ENCODE measurements at regions not wholly inside any gene's neighbourhood (a gene's known extent, or its start where the extent isn't known, plus 50 kb on each side); places are given as distances from the start of the nearest gene placed in this dataset.

- no peak overlapping the region for H3K9ac ChIP-seq (replicated peaks in 1 of 4; ENCODE audit: extremely low read depth in 1 of 4, low read depth in 3 of 4, low read length in 3 of 4)
- TF ChIP-seq USF2 (IDR thresholded peaks at IDR 0.05; ENCODE audit: low read length): no peak
- no peak for TF ChIP-seq CREB1 (IDR thresholded peaks at IDR 0.05)
- TF ChIP-seq ATF3 (IDR thresholded peaks at IDR 0.05; ENCODE audit: insufficient read depth, low read depth, low read length): no peak
- TF ChIP-seq RXRA (IDR thresholded peaks at IDR 0.05; ENCODE audit: insufficient read depth, low read depth, low read length): no peak
- TF ChIP-seq POLR2A (IDR thresholded peaks at IDR 0.05; ENCODE audit: control extremely low read depth in 1 of 2, low read depth in 2 of 2, low read length in 2 of 2): no peak
- TF ChIP-seq E2F6 (IDR thresholded peaks at IDR 0.05): no peak
- TF ChIP-seq RNF2 (IDR thresholded peaks at IDR 0.05; ENCODE audit: borderline replicate concordance, low read depth, low read length, missing control alignments, poor library complexity, severe bottlenecking): no peak
- TF ChIP-seq POLR2AphosphoS5 (IDR thresholded peaks at IDR 0.05; ENCODE audit: low read depth, low read length): no peak
- TF ChIP-seq CTBP2 (IDR thresholded peaks at IDR 0.05; ENCODE audit: borderline replicate concordance, insufficient read depth, insufficient read length, low read length): no peak
- no peak for TF ChIP-seq KDM5A (IDR thresholded peaks at IDR 0.05; ENCODE audit: low read length)
- TF ChIP-seq GABPA (IDR thresholded peaks at IDR 0.05; ENCODE audit: borderline replicate concordance, insufficient read depth, low read length): no peak
Observed at GRCh38 chr5:57858905-57859304, 376.3 kb upstream of the ACTBL2 start.

More at GRCh38 chr5:57858905-57859304, 376.3 kb upstream of the ACTBL2 start:
- Histone ChIP-seq H3K23ac (ENCODE audit: insufficient read length) (no peak overlapping the region), H4K91ac (replicated peaks; ENCODE audit: insufficient read length, low read length) (no peak overlapping the region), H2AK5ac (ENCODE audit: low read depth, low read length) (no peak overlapping the region), H3K4me1 (replicated peaks in 1 of 4; ENCODE audit: control insufficient read depth in 3 of 4, insufficient read depth in 4 of 4, low read length in 3 of 4) (no peaks in the 10 kb centered on the region), H3K79me2 (ENCODE audit: control insufficient read depth in 1 of 2, insufficient read depth in 2 of 2, low read length in 2 of 2) (no peaks in the 10 kb centered on the region; a peak in 1 of 4 replicates), H2BK20ac (ENCODE audit: low read length) (no peak overlapping the region), H3K36me3 (ENCODE audit: control insufficient read depth in 2 of 4, insufficient read depth in 4 of 4, low read length in 3 of 4) (no peaks in the 10 kb centered on the region), H3K4me3 (ENCODE audit: extremely low read depth in 1 of 4, insufficient read depth in 2 of 4, low read depth in 3 of 4, low read length in 4 of 4) (no peak overlapping the region), H2BK12ac (ENCODE audit: low read depth, low read length) (no peak overlapping the region), H3K27ac (ENCODE audit: low read depth, low read length) (no peak overlapping the region), H3K79me1 (ENCODE audit: low read depth, low read length) (no peaks in the 10 kb centered on the region), H3K56ac (replicated peaks; ENCODE audit: insufficient read length, low read depth, low read length) (no peak overlapping the region), H3K23me2 (ENCODE audit: low read depth, low read length) (no peaks in the 10 kb centered on the region), H3K14ac (ENCODE audit: insufficient read length) (no peak overlapping the region), H2BK120ac (replicated peaks; ENCODE audit: low read depth, low read length) (no peak overlapping the region), H2BK5ac (ENCODE audit: low read depth, low read length) (no peak overlapping the region), H3K18ac (ENCODE audit: extremely low read depth, low read length) (no peak overlapping the region), H3K4me2 (ENCODE audit: insufficient read depth in 1 of 2, low read depth in 2 of 2, low read length in 2 of 2) (no peak overlapping the region), H3K27me3 (replicated peaks in 1 of 4; ENCODE audit: control insufficient read depth in 3 of 4, extremely low read depth in 1 of 4, insufficient read depth in 3 of 4, low read length in 3 of 4) (no peaks in the 10 kb centered on the region), H4K5ac (ENCODE audit: insufficient read length, low read depth, low read length) (no peak overlapping the region), H2AFZ (ENCODE audit: low read length) (no peak overlapping the region), H4K8ac (ENCODE audit: extremely low read depth, insufficient read depth, low read length) (no peak overlapping the region), H3K4ac (replicated peaks; ENCODE audit: insufficient read length, low read depth, low read length) (no peak overlapping the region), H3K9me3 (ENCODE audit: insufficient read depth in 2 of 2, low read depth in 1 of 2, low read length in 1 of 2) (no peaks in the 10 kb centered on the region), H2BK15ac (ENCODE audit: low read length) (no peak overlapping the region), H4K20me1 (replicated peaks in 1 of 2; ENCODE audit: control insufficient read depth in 1 of 2, insufficient read depth in 2 of 2, low read length in 2 of 2) (no peaks in the 10 kb centered on the region)
- CTCF ChIA-PET (ENCODE audit: partially characterized antibody): interaction anchor here (1.2 kb wide), 1 partner anchor 29 kb away, joined by 4 read pairs; no protein-coding TSS in a partner anchor
- DNase-seq (ENCODE audit: low read depth in 1 of 2, low spot score in 2 of 2) (no peak), FAIRE-seq (no peak)
- POLR2A ChIA-PET (ENCODE audit: partially characterized antibody): no interaction called here

Data from H1 (cell line).